OCI-LY1 (cell line): ENCODE measurements at regions not wholly inside any gene's neighbourhood (a gene's known extent, or its start where the extent isn't known, plus 50 kb on each side); places are given as distances from the start of the nearest gene placed in this dataset.

Experiments
- H2AFZ ChIP-seq: fragments of 200-600 bp; sonication (generic), shearing (Covaris generic); 2 replicates; pipeline ENCODE4 v1.6.0; 2014; ENCODE audit warnings: antibody characterized with exemption, mild to moderate bottlenecking, low read length
- H3F3A ChIP-seq: fragments of 200-600 bp; sonication (generic), shearing (Covaris generic); 2 replicates; pipeline ENCODE4 v1.6.0; 2014; ENCODE audit warnings: mild to moderate bottlenecking, antibody characterized with exemption, low read length, moderate library complexity; ENCODE audit not compliant: insufficient read depth
- H3K27ac ChIP-seq: fragments of 200-600 bp; sonication (generic); 2 replicates; pipeline ENCODE4 v1.5.1; 2014; ENCODE audit warnings: low read length, mixed run types, mild to moderate bottlenecking, low read depth; ENCODE audit not compliant: poor library complexity, severe bottlenecking
- H3K27me3 ChIP-seq: fragments of 200-600 bp; sonication (generic); 2 replicates; pipeline ENCODE4 v1.6.0; 2014; ENCODE audit warnings: antibody characterized with exemption, mild to moderate bottlenecking, low read length, moderate library complexity; ENCODE audit not compliant: insufficient read depth
- H3K36me3 ChIP-seq: fragments of 200-600 bp; sonication (generic); 2 replicates; pipeline ENCODE4 v1.6.1; 2014; ENCODE audit warnings: mild to moderate bottlenecking, antibody characterized with exemption, low read length, moderate library complexity, mixed read lengths; ENCODE audit not compliant: insufficient read depth
- H3K4me1 ChIP-seq: fragments of 200-600 bp; sonication (generic); 2 replicates; pipeline ENCODE4 v1.5.1; 2014; ENCODE audit warnings: mild to moderate bottlenecking, low read length, moderate library complexity; ENCODE audit not compliant: insufficient read depth, severe bottlenecking
- H3K4me2 ChIP-seq: fragments of 200-600 bp; sonication (generic), shearing (Covaris generic); 2 replicates; pipeline ENCODE4 v1.6.1; 2014; ENCODE audit warnings: low read length
- H3K4me3 ChIP-seq: fragments of 200-600 bp; sonication (generic); 2 replicates; pipeline ENCODE4 v1.5.1; 2014; ENCODE audit warnings: low read length, low read depth, mild to moderate bottlenecking, mixed read lengths; ENCODE audit not compliant: poor library complexity, severe bottlenecking
- H3K79me2 ChIP-seq: fragments of 200-600 bp; shearing (Covaris generic); 2 replicates; pipeline ENCODE4 v1.6.1; 2016; ENCODE audit warnings: mixed run types, low read length, mixed read lengths; ENCODE audit not compliant: insufficient read depth
- H3K9ac ChIP-seq: fragments of 200-600 bp; sonication (generic), shearing (Covaris generic); 2 replicates; pipeline ENCODE4 v1.6.1; 2014; ENCODE audit warnings: mild to moderate bottlenecking, low read length, mixed read lengths
- H3K9me2 ChIP-seq: fragments of 200-600 bp; sonication (generic), shearing (Covaris generic); 2 replicates; pipeline ENCODE4 v1.6.1; 2014; ENCODE audit warnings: low read depth, mild to moderate bottlenecking, low read length, mixed read lengths
- H3K9me3 ChIP-seq: fragments of 200-600 bp; shearing (Covaris generic); 2 replicates; pipeline ENCODE4 v1.6.1; 2014; ENCODE audit warnings: low read length, mixed read lengths
- H4K20me1 ChIP-seq: fragments of 200-600 bp; sonication (generic), shearing (Covaris generic); 2 replicates; pipeline ENCODE4 v1.6.0; 2016; ENCODE audit warnings: mild to moderate bottlenecking, low read length; ENCODE audit not compliant: insufficient read depth
- EZH2 ChIP-seq: fragments of 200-600 bp; sonication (generic), shearing (Covaris generic); IDR thresholded peaks from 2 replicates; pipeline ENCODE4 v1.8.0; 2017; ENCODE audit warnings: borderline replicate concordance, mixed run types, mild to moderate bottlenecking, antibody characterized with exemption, low read length, moderate library complexity, mixed read lengths
- TF ChIP-seq, protein P1 (sequence below): fragments of 200-600 bp; sonication (generic), shearing (Covaris generic); IDR thresholded peaks from 2 replicates; pipeline ENCODE4 v1.5.1; 2017; ENCODE audit warnings: mild to moderate bottlenecking, antibody characterized with exemption, low read length, moderate library complexity, mixed read lengths

DNA sequence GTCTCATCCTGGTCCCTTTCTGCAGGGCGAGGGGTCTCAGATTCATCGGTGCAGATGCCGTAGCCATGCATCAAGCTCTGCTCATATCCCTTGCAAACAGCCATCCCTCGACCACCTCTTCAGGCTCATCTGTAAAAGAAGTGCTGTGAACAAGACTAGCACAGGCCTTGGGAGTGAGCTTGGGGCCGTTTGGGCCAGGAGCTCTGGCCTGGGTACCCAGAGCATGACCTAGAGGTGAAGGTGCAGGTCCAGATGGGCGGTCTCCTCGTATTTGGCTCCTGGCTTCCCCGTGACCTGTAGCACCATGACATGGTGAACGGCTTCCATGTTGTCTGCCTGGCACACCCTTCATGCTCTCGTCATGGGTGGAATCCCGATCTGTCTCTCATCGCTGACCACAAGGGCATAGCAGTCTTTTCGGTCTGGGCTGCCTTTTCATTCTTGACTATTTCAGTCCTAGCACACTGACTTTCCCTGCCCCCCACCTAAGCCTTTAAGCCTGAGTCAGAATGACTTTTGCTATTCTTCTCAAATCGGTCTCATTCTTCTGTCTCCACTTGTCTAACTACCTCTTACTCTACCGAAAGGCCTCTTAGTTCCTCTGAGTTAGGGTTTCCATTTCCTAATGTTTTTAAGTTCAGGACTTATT, 216.0 kb downstream of the FOXL1 start:
- H3K79me2 ChIP-seq: no peaks in the 10 kb centered on the region
- H3K9ac ChIP-seq: no peak overlapping the region
- no peaks in the 10 kb centered on the region for H3F3A ChIP-seq
- no peak for TF ChIP-seq EZH2
- TF ChIP-seq, protein P1, sequence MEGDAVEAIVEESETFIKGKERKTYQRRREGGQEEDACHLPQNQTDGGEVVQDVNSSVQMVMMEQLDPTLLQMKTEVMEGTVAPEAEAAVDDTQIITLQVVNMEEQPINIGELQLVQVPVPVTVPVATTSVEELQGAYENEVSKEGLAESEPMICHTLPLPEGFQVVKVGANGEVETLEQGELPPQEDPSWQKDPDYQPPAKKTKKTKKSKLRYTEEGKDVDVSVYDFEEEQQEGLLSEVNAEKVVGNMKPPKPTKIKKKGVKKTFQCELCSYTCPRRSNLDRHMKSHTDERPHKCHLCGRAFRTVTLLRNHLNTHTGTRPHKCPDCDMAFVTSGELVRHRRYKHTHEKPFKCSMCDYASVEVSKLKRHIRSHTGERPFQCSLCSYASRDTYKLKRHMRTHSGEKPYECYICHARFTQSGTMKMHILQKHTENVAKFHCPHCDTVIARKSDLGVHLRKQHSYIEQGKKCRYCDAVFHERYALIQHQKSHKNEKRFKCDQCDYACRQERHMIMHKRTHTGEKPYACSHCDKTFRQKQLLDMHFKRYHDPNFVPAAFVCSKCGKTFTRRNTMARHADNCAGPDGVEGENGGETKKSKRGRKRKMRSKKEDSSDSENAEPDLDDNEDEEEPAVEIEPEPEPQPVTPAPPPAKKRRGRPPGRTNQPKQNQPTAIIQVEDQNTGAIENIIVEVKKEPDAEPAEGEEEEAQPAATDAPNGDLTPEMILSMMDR: no peak
- no peaks in the 10 kb centered on the region for H3K9me2 ChIP-seq
- no peak overlapping the region for H2AFZ ChIP-seq
- no peaks in the 10 kb centered on the region for H3K36me3 ChIP-seq
- no peaks in the 10 kb centered on the region for H3K4me1 ChIP-seq
- H3K9me3 ChIP-seq: no peaks in the 10 kb centered on the region
- H3K27ac ChIP-seq: no peak overlapping the region
- H3K4me2 ChIP-seq: no peak overlapping the region
- no peak overlapping the region for H3K4me3 ChIP-seq
- H4K20me1 ChIP-seq: no peaks in the 10 kb centered on the region
- H3K27me3 ChIP-seq: 0 out of 2 replicates have a peak, but pooled peaks cover under 1% of the 10 kb centered on the region

DNA sequence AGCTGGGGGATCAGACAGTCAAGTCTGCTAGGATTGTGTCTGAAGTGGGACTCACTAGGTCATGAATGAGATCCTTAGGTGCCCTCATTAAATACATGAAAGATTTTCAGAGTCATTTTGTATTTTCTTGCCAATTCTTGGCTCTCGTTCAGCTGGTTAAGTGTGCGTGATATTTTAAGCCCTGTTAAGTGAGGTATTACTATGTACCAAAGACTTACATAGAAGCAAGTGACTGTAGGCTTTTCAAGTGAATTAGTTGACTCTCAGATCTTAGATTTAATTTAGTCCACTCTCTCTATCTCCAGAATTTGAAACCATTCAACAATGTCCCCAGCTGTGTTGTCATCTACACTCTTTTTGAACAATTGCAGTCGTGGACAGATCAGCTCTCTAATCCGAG, 219.4 kb downstream of the FOXL1 start:
- no peaks in the 10 kb centered on the region for H3K4me1 ChIP-seq
- no peak overlapping the region for H3K4me2 ChIP-seq
- no peak for TF ChIP-seq EZH2
- TF ChIP-seq, protein P1: no peak
- no peak overlapping the region for H2AFZ ChIP-seq
- no peaks in the 10 kb centered on the region for H3K9me3 ChIP-seq
- no peaks in the 10 kb centered on the region for H4K20me1 ChIP-seq
- H3K9ac ChIP-seq: no peak overlapping the region
- no peak overlapping the region for H3K27ac ChIP-seq
- no peaks in the 10 kb centered on the region for H3K36me3 ChIP-seq
- no peaks in the 10 kb centered on the region for H3F3A ChIP-seq
- no peak overlapping the region for H3K4me3 ChIP-seq
- no peaks in the 10 kb centered on the region for H3K79me2 ChIP-seq
- 0 out of 2 replicates have a peak, but pooled peaks cover 4% of the 10 kb centered on the region for H3K27me3 ChIP-seq
- H3K9me2 ChIP-seq: no peaks in the 10 kb centered on the region

DNA sequence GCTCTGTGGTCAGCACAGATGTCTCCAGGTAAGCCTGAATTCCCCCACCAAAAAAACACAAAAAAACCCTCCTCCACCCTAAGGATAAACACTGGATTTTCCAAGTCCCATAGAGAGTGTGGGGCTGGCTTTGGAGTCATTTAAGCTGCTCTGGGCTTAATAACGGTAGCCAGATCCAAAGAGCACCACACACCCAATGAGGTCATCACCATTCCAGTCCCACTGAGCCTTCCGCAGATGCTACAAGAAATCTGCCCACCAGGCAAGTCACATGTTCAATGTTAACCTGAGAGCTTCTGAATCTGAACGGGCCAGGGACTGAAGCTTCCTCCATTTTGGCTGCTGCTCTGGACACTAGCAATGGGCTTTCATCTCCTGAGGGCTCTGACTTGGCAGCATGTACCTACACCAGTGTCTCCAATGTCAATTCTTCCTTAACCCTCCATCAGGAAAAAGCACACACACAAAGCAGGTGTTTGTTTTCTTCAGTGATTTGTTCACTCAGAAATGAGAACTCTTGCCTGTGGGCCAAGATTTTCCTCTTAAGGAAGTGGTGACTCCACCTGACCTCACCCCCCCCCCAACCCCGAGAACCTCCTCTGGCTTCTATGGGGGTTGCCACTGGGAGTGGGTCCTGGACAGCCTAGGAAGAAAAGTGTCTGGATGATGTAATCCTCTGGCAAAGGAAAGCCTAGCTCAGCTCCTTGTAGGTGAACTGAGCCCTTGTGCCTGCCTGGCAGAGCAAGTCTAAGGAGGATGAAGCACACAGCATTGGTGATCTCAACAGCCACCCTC, 220.1 kb downstream of the FOXL1 start:
- TF ChIP-seq EZH2: no peak
- TF ChIP-seq, protein P1: no peak
- Histone ChIP-seq H3K36me3 (no peaks in the 10 kb centered on the region), H3K9me3 (no peaks in the 10 kb centered on the region), H3K9ac (no peak overlapping the region), H3K27me3 (0 out of 2 replicates have a peak, but pooled peaks cover 4% of the 10 kb centered on the region), H2AFZ (no peak overlapping the region), H3F3A (no peaks in the 10 kb centered on the region), H4K20me1 (no peaks in the 10 kb centered on the region), H3K79me2 (no peaks in the 10 kb centered on the region), H3K4me1 (no peaks in the 10 kb centered on the region), H3K27ac (no peak overlapping the region), H3K9me2 (no peaks in the 10 kb centered on the region), H3K4me2 (no peak overlapping the region), H3K4me3 (no peak overlapping the region)
